ENCODE measurements at regions not wholly inside any gene's neighbourhood (a gene's known extent, or its start where the extent isn't known, plus 50 kb on each side); places are given as distances from the start of the nearest gene placed in this dataset.

DNA sequence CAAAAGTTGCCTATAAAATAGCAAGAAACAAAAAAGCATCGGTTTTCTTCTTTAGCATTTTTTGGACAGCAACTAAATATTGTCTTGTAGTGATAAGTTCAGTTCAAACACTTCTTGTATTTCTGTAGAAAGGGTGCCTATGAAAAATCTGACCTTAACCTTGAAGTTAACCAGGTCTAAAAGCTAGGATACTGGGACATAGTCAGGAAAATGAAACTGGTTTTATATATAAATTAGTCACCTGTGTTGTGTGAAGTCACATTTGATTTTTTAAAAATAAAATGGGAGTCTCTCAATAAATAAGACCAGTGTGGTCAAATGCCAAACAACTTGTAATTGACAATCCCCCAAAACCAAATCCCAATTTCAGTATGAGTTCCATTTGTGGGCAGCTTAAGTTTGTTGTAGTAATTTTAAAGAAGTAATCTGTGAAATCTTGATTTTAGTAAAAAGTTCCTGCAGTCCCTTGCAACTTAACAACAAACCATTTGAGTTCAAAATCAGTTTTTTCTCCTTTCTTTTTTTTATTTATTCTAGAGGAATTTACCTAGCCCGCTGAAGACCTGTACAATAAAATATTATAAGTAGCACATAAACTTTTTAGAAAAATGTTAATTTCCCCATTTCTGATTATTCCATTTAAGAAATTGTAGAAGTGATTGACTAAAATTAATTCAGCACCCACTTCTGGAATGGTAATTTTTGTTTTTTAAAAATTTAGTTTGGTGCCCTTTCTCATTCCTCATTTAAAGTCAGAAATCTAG lies 84.5 kb upstream of the PPARA start (continued):
- TF ChIP-seq, protein P1, sequence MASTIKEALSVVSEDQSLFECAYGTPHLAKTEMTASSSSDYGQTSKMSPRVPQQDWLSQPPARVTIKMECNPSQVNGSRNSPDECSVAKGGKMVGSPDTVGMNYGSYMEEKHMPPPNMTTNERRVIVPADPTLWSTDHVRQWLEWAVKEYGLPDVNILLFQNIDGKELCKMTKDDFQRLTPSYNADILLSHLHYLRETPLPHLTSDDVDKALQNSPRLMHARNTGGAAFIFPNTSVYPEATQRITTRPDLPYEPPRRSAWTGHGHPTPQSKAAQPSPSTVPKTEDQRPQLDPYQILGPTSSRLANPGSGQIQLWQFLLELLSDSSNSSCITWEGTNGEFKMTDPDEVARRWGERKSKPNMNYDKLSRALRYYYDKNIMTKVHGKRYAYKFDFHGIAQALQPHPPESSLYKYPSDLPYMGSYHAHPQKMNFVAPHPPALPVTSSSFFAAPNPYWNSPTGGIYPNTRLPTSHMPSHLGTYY (CRISPR knock-in tag; IDR thresholded peaks at IDR 0.05), result no peak
- TF ChIP-seq ZNF121 (CRISPR knock-in tag; IDR thresholded peaks at IDR 0.05) (no peak), IRF2 (CRISPR knock-in tag; IDR thresholded peaks at IDR 0.05; ENCODE audit: borderline replicate concordance, low read depth) (no peak), JAZF1 (CRISPR knock-in tag; IDR thresholded peaks at IDR 0.05) (no peak)

DNA sequence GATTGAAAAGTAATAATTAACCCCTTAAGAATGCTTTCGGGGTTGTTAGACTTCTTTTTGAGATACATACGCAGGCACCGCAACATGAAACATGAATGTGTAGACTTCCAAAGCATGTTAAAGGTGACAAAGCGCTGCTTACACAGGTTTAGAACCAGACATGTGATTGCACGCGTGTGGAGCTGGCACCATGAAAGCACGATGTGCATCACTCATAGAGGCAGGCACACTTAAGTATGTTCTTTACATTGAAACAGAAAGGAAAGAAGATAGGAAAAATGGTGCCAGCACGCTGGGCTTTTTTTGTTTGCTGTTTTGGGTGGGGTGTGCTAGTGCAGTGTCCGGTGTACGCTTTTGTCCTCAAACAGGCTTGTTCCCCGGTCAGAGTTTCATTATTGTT lies 83.6 kb upstream of the PPARA start:
- peaks cover 73% of the 10 kb centered on the region for H3K27me3 Mint-ChIP-seq (ENCODE audit: low read depth)
- no peak overlapping the region for H3K4me3 Mint-ChIP-seq
- CTCF ChIA-PET, result no interaction called here

DNA sequence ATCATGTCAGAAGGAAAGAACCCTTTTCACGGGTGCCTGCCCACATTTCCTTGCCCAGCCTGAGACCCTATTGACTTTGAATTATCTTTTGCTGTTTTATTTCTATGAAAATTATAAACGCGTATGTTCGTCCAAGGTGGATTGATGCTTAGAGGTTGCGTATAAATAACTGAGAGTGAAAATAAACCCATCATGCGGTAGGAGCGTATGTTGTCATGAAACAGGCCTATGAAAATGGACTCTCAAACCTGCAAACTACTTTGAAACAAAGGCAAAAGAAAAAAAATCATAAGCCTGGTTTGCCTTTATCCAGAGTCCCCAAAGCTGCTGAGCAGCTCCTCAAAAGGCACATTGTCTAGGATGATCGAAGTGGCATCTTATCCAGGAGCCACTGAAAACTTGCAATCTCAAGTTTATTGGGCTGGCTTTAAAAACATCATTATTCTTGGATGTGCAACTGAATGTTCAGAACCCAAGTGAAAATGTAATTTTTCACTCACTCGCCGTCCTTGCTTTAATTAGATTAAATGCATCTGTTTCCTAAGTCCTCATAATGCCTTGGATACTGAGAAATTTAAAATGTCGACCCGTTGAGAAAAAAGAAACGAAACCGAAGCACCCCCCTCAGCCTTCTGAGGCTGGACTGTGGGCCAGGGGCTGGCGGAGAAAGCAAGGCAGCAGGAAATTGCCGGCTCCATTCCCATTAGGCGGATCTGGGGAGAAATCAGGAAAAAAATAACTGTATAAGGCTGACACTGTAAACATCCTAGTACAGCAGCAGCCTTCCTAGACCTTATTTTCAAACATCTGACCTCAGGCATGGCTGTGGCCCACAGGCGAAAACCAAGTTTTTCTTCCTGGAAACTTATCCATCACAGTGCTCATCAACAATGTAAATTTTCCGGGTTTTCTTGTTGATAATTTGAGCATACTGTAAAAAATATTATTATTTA lies 82.9 kb upstream of the PPARA start:
- Mint-ChIP-seq H3K4me1 (peaks cover 7% of the 10 kb centered on the region), H3K4me3 (no peak overlapping the region), H3K9me3 (no peaks in the 10 kb centered on the region), H3K36me3 (no peaks in the 10 kb centered on the region), H3K27me3 (ENCODE audit: low read depth) (peaks cover 73% of the 10 kb centered on the region), H3K27ac (no peak overlapping the region)
- TF ChIP-seq, protein P2, sequence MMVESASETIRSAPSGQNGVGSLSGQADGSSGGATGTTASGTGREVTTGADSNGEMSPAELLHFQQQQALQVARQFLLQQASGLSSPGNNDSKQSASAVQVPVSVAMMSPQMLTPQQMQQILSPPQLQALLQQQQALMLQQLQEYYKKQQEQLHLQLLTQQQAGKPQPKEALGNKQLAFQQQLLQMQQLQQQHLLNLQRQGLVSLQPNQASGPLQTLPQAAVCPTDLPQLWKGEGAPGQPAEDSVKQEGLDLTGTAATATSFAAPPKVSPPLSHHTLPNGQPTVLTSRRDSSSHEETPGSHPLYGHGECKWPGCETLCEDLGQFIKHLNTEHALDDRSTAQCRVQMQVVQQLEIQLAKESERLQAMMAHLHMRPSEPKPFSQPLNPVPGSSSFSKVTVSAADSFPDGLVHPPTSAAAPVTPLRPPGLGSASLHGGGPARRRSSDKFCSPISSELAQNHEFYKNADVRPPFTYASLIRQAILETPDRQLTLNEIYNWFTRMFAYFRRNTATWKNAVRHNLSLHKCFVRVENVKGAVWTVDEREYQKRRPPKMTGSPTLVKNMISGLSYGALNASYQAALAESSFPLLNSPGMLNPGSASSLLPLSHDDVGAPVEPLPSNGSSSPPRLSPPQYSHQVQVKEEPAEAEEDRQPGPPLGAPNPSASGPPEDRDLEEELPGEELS (CRISPR knock-in tag; IDR thresholded peaks at IDR 0.05), result no peak
- TF ChIP-seq, protein P3, sequence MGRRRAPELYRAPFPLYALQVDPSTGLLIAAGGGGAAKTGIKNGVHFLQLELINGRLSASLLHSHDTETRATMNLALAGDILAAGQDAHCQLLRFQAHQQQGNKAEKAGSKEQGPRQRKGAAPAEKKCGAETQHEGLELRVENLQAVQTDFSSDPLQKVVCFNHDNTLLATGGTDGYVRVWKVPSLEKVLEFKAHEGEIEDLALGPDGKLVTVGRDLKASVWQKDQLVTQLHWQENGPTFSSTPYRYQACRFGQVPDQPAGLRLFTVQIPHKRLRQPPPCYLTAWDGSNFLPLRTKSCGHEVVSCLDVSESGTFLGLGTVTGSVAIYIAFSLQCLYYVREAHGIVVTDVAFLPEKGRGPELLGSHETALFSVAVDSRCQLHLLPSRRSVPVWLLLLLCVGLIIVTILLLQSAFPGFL (CRISPR knock-in tag; IDR thresholded peaks at IDR 0.05; ENCODE audit: borderline replicate concordance), result no peak
- TF ChIP-seq, protein P4, sequence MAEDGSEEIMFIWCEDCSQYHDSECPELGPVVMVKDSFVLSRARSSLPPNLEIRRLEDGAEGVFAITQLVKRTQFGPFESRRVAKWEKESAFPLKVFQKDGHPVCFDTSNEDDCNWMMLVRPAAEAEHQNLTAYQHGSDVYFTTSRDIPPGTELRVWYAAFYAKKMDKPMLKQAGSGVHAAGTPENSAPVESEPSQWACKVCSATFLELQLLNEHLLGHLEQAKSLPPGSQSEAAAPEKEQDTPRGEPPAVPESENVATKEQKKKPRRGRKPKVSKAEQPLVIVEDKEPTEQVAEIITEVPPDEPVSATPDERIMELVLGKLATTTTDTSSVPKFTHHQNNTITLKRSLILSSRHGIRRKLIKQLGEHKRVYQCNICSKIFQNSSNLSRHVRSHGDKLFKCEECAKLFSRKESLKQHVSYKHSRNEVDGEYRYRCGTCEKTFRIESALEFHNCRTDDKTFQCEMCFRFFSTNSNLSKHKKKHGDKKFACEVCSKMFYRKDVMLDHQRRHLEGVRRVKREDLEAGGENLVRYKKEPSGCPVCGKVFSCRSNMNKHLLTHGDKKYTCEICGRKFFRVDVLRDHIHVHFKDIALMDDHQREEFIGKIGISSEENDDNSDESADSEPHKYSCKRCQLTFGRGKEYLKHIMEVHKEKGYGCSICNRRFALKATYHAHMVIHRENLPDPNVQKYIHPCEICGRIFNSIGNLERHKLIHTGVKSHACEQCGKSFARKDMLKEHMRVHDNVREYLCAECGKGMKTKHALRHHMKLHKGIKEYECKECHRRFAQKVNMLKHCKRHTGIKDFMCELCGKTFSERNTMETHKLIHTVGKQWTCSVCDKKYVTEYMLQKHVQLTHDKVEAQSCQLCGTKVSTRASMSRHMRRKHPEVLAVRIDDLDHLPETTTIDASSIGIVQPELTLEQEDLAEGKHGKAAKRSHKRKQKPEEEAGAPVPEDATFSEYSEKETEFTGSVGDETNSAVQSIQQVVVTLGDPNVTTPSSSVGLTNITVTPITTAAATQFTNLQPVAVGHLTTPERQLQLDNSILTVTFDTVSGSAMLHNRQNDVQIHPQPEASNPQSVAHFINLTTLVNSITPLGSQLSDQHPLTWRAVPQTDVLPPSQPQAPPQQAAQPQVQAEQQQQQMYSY (CRISPR knock-in tag; IDR thresholded peaks at IDR 0.05), result peak; percentile 30; the same call in 1 of the 2 replicates
- CTCF ChIA-PET, result no interaction called here
- peak; percentile 5 for DNase-seq (ENCODE audit: low spot score)
- POLR2A ChIA-PET, result no interaction called here
- ATAC-seq, result no peak

More for the DNA sequence above, 83.6 kb upstream of the PPARA start:
- POLR2A ChIA-PET, result no interaction called here
- ATAC-seq, result no peak
- Mint-ChIP-seq H3K27ac (no peak overlapping the region), H3K36me3 (no peaks in the 10 kb centered on the region), H3K4me1 (peaks cover 7% of the 10 kb centered on the region), H3K9me3 (no peaks in the 10 kb centered on the region)
- no peak for DNase-seq (ENCODE audit: low spot score)
- TF ChIP-seq FOXP1 (CRISPR knock-in tag; IDR thresholded peaks at IDR 0.05; ENCODE audit: borderline replicate concordance), result no peak
- TF ChIP-seq FOXJ3 (CRISPR knock-in tag; IDR thresholded peaks at IDR 0.05; ENCODE audit: borderline replicate concordance), result no peak
- no peak for TF ChIP-seq GTF2I (CRISPR knock-in tag; conservative IDR thresholded peaks at IDR 0.05)
- TF ChIP-seq RORB (CRISPR knock-in tag; IDR thresholded peaks at IDR 0.05), result no peak
- TF ChIP-seq JAZF1 (CRISPR knock-in tag; IDR thresholded peaks at IDR 0.05), result no peak
- no peak for TF ChIP-seq OVOL2 (CRISPR knock-in tag; IDR thresholded peaks at IDR 0.05; ENCODE audit: borderline replicate concordance)
- TF ChIP-seq, protein P5, sequence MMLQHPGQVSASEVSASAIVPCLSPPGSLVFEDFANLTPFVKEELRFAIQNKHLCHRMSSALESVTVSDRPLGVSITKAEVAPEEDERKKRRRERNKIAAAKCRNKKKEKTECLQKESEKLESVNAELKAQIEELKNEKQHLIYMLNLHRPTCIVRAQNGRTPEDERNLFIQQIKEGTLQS (CRISPR knock-in tag; conservative IDR thresholded peaks at IDR 0.05), result no peak
